Endothelial cell (in vitro differentiated cells): ENCODE measurements at regions not wholly inside any gene's neighbourhood (a gene's known extent, or its start where the extent isn't known, plus 50 kb on each side); places are given as distances from the start of the nearest gene placed in this dataset.
A peak's percentile ranks its signal among the peaks of the same experiment; 100 is the strongest.

ENCODE experiments used
- DNase-seq: peaks from one replicate; pipeline ENCODE4 v3.0.0; 2021; ENCODE audit warnings: low spot score
- H3K27ac Mint-ChIP-seq: one replicate; pipeline ENCODE4 v1.8.0; 2021; ENCODE audit warnings: mixed read lengths, inconsistent platforms; ENCODE audit not compliant: unreplicated experiment
- H3K27me3 Mint-ChIP-seq: one replicate; pipeline ENCODE4 v1.8.0; 2021; ENCODE audit warnings: mild to moderate bottlenecking, moderate library complexity, mixed read lengths, inconsistent platforms; ENCODE audit not compliant: unreplicated experiment
- H3K36me3 Mint-ChIP-seq: one replicate; pipeline ENCODE4 v1.8.0; 2021; ENCODE audit warnings: mild to moderate bottlenecking, low read depth, mixed read lengths, inconsistent platforms; ENCODE audit not compliant: unreplicated experiment
- H3K4me1 Mint-ChIP-seq: one replicate; pipeline ENCODE4 v1.8.0; 2021; ENCODE audit warnings: mild to moderate bottlenecking, mixed read lengths, inconsistent platforms; ENCODE audit not compliant: unreplicated experiment
- H3K4me3 Mint-ChIP-seq: one replicate; pipeline ENCODE4 v1.8.0; 2021; ENCODE audit warnings: mild to moderate bottlenecking, mixed read lengths, inconsistent platforms; ENCODE audit not compliant: unreplicated experiment
- H3K9me3 Mint-ChIP-seq: one replicate; pipeline ENCODE4 v1.8.0; 2021; ENCODE audit warnings: mixed read lengths, inconsistent platforms; ENCODE audit not compliant: unreplicated experiment
- TF ChIP-seq, protein P1 (sequence below): fragments of 200-600 bp; sonication (generic); IDR thresholded peaks from one replicate; pipeline ENCODE4 v1.5.0; 2021; ENCODE audit warnings: antibody characterized with exemption; ENCODE audit not compliant: unreplicated experiment

DNA sequence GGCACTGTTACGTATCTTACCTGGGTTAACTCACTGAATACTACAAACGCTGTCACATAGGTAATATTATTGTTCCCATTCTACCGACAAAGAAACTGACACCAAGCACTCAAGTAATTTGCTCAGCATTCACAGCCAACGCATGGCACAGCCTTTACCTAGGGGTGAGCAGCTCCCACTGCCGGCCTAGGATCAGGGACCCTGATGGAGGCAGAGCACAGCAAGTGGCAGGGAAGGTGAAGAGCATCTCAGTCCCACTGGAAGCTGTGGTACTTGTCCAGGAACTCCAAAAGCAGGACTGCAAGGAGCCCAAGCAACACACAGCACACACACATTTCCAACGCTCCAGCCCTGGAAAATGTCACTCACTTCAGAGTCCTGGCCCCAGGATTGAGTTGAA, 111.8 kb upstream of the CDKN3 start:
- no peak for DNase-seq
- H3K27me3 Mint-ChIP-seq = no peaks in the 10 kb centered on the region
- TF ChIP-seq, protein P1, sequence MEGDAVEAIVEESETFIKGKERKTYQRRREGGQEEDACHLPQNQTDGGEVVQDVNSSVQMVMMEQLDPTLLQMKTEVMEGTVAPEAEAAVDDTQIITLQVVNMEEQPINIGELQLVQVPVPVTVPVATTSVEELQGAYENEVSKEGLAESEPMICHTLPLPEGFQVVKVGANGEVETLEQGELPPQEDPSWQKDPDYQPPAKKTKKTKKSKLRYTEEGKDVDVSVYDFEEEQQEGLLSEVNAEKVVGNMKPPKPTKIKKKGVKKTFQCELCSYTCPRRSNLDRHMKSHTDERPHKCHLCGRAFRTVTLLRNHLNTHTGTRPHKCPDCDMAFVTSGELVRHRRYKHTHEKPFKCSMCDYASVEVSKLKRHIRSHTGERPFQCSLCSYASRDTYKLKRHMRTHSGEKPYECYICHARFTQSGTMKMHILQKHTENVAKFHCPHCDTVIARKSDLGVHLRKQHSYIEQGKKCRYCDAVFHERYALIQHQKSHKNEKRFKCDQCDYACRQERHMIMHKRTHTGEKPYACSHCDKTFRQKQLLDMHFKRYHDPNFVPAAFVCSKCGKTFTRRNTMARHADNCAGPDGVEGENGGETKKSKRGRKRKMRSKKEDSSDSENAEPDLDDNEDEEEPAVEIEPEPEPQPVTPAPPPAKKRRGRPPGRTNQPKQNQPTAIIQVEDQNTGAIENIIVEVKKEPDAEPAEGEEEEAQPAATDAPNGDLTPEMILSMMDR = no peak
- H3K36me3 Mint-ChIP-seq = no peaks in the 10 kb centered on the region
- peaks cover 9% of the 10 kb centered on the region for H3K4me1 Mint-ChIP-seq
- no peak overlapping the region for H3K27ac Mint-ChIP-seq
- H3K4me3 Mint-ChIP-seq = no peak overlapping the region
- H3K9me3 Mint-ChIP-seq = no peaks in the 10 kb centered on the region

DNA sequence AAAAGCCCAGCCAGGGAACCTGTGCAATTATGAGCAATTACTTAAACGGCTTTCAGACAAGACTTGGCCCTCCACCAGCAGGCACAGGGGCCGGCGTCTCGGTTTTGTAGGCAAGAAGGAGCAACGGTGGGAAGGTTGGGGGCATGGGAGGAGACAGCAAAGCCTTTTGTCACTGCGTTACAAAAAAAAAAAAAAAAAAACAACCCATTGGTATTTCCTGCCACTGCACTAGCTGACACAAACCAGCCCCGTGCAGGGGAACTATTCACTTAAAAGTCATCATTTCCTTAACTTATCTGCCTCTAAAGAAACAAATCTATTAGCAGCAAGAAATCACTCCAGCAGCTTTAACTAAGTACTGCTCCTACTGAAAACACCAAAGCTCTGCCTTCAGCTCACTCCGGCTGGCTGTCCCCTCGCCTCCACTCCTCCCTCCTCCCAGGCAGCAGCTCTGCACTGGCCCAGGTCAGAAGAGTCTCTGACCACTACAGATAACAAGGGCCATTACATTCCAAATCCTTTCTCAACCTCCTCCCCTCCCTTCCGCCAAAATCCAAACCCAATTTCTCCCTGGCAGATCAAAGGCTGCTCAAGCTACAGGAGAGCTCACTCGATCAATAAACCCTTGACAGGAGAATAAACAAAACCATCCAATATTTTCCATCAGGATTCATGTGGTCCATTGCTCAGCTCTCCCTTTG, 105.2 kb upstream of the CDKN3 start:
- DNase-seq = peak; percentile 8
- H3K36me3 Mint-ChIP-seq = no peaks in the 10 kb centered on the region
- peak overlapping the region; percentile 7 for H3K27ac Mint-ChIP-seq
- peaks cover 4% of the 10 kb centered on the region for H3K9me3 Mint-ChIP-seq
- TF ChIP-seq, protein P1 = no peak
- H3K4me3 Mint-ChIP-seq = no peak overlapping the region
- peaks cover 18% of the 10 kb centered on the region for H3K4me1 Mint-ChIP-seq
- peaks cover 3% of the 10 kb centered on the region for H3K27me3 Mint-ChIP-seq

DNA sequence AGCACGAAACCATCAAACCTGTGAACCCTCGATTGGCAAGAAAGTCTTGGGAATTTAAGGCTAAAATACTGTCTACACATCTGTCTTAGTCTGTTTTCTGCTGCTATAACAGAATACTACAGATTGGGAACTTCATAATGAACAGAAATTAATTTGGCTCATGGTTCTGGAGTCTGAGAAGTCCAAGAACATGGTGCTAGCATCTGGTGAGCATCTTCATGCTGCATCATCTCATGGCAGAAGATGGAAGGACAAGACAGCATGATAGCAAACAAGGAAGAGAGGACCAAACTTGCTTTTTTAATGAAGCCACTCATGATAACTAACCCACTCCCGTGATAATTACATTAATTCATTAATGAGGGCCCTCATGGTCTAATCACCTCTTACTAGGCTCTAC, 102.0 kb upstream of the CDKN3 start:
- H3K4me3 Mint-ChIP-seq = no peak overlapping the region
- TF ChIP-seq, protein P1 = no peak
- peaks cover 9% of the 10 kb centered on the region for H3K4me1 Mint-ChIP-seq
- no peaks in the 10 kb centered on the region for H3K36me3 Mint-ChIP-seq
- H3K9me3 Mint-ChIP-seq = peaks cover 4% of the 10 kb centered on the region
- DNase-seq = no peak
- peaks cover 3% of the 10 kb centered on the region for H3K27me3 Mint-ChIP-seq
- H3K27ac Mint-ChIP-seq = no peak overlapping the region

DNA sequence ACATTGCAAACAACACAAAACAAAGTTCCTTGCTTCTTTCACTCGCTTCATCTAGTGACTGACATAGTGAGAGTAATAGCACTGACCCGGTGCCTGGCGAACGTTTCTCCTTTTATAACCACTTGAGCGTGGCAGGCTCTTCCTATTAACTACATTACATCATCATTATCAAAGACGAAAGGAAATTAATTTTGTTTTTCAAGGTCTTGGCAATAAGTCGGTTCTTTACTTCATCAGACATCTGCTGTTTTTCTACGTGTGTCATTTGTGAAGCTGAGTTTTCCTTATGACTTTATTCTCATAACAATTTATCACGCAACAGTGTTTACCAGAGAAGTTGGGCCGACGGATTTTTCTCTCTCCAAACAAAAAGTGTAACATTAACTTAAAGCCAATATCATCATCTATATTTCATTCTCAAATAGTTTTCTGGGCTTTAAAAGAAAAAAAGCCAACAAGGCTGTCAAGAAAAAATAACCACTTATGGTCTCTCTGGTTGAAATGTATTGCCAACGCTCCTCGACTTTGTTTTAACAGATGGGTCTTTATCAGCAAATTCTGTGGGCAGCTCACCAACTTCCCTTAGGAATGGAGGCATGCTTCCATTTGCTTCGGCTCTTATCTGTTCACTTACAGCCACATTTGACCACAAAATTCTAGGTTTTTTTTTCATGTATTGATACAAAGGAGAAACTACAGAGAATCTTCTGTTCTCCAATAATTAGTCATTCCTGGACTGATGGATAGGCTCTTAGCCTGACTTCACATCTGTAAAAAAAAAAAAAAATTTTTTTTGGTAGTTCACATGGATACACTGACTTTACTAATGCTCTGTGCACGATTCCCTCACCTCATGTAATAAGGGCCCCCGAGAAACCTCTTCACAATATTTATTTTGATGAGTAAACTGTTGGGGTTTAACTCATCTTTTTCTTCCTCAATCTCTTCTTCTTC, 97.1 kb upstream of the CDKN3 start:
- Mint-ChIP-seq H3K36me3 (no peaks in the 10 kb centered on the region), H3K9me3 (peaks cover 4% of the 10 kb centered on the region), H3K4me1 (no peaks in the 10 kb centered on the region), H3K4me3 (no peak overlapping the region), H3K27me3 (no peaks in the 10 kb centered on the region), H3K27ac (no peak overlapping the region)
- no peak for DNase-seq
- TF ChIP-seq, protein P1 = no peak

DNA sequence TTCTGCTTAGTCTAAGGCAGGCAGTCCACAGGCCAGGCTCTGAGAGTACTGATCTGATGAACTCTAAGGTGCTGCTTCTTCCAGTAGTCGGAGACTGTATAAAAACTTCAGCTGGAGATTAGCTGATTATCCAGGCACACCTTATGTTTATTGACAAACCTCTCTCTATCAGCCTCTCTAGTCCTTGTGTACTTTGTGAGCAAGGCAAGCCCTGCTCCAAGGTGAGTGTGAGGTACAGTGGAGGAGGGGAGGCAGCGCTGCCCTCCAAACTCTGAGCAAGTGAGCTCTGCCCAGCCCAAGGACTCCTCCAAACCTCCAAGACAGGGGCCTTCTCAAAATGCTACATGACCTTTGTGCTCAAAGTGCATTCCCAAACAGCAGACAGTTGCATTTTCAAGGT, 95.9 kb upstream of the CDKN3 start:
- no peak for DNase-seq
- Mint-ChIP-seq H3K9me3 (no peaks in the 10 kb centered on the region), H3K4me3 (no peak overlapping the region), H3K36me3 (no peaks in the 10 kb centered on the region), H3K27ac (no peak overlapping the region), H3K27me3 (no peaks in the 10 kb centered on the region), H3K4me1 (no peaks in the 10 kb centered on the region)
- TF ChIP-seq, protein P1 = no peak
